H1 (cell line): ENCODE measurements at regions not wholly inside any gene's neighbourhood (a gene's known extent, or its start where the extent isn't known, plus 50 kb on each side); places are given as distances from the start of the nearest gene placed in this dataset.

ENCODE experiments used
- CTCF ChIA-PET: fragments of 300-600 bp; sonication (Branson Sonifier 250); formaldehyde crosslinking; loops from one replicate; lab custom pipeline; 2021; ENCODE audit not compliant: partially characterized antibody; lab: Charles Lee
- POLR2A ChIA-PET: fragments of 300-600 bp; sonication (Branson Sonifier 250); formaldehyde crosslinking; loops from one replicate; lab custom pipeline; 2021; ENCODE audit warnings: inconsistent platforms; ENCODE audit not compliant: partially characterized antibody; lab: Charles Lee
- DNase-seq, 2 experiments: peaks; one replicate each; pipeline versions ENCODE4 v3.0.0 to v3.0.0-alpha.2; 2010 to 2022; ENCODE audit warnings: low spot score in 2 of 2, low read depth in 1 of 2, mixed read lengths in 1 of 2
- FAIRE-seq: peaks from 2 replicates; lab custom pipeline; 2011; peaks lifted over from hg19 to GRCh38; lab: Jason Lieb, UNC
- H2AFZ ChIP-seq: 2 replicates; pipeline ENCODE4 v1.8.1; 2012; ENCODE audit warnings: low read length, inconsistent platforms
- H2AK5ac ChIP-seq: 2 replicates; pipeline ENCODE4 v1.6.1; 2013; ENCODE audit warnings: low read depth, low read length
- H2BK120ac ChIP-seq: replicated peaks from 2 replicates; pipeline ENCODE3; 2013; ENCODE audit warnings: low read depth, low read length, inconsistent platforms
- H2BK12ac ChIP-seq: 2 replicates; pipeline ENCODE4 v1.6.1; 2013; ENCODE audit warnings: low read depth, low read length
- H2BK15ac ChIP-seq: 2 replicates; pipeline ENCODE4 v1.6.1; 2013; ENCODE audit warnings: low read length
- H2BK20ac ChIP-seq: 2 replicates; pipeline ENCODE4 v1.6.1; 2013; ENCODE audit warnings: low read length
- H2BK5ac ChIP-seq: 2 replicates; pipeline ENCODE4 v1.6.1; 2013; ENCODE audit warnings: low read depth, low read length
- H3K14ac ChIP-seq: 2 replicates; pipeline ENCODE4 v1.6.1; 2013; ENCODE audit warnings: inconsistent platforms; ENCODE audit not compliant: insufficient read length
- H3K18ac ChIP-seq: 2 replicates; pipeline ENCODE4 v1.6.1; 2013; ENCODE audit warnings: low read length; ENCODE audit errors: extremely low read depth
- H3K23ac ChIP-seq: 2 replicates; pipeline ENCODE4 v1.6.1; 2013; ENCODE audit warnings: inconsistent platforms; ENCODE audit not compliant: insufficient read length
- H3K23me2 ChIP-seq: 2 replicates; pipeline ENCODE4 v1.6.1; 2013; ENCODE audit warnings: low read depth, low read length
- H3K27ac ChIP-seq: 2 replicates; pipeline ENCODE4 v1.6.1; 2011; ENCODE audit warnings: low read depth, low read length, inconsistent platforms
- H3K27me3 ChIP-seq, 4 experiments: replicated peaks in 1 of 4; 1 replicate in 1 of 4; 2 replicates in 3 of 4; pipeline versions ENCODE4 v1.6.1 to v1.8.1; 2011 to 2013; ENCODE audit warnings: low read length in 3 of 4, mild to moderate bottlenecking in 3 of 4, inconsistent platforms in 2 of 4, mixed read lengths in 2 of 4, moderate library complexity in 1 of 4; ENCODE audit not compliant: control insufficient read depth in 3 of 4, insufficient read depth in 3 of 4; ENCODE audit errors: extremely low read depth in 1 of 4
- H3K36me3 ChIP-seq, 4 experiments: 2 replicates each; pipeline versions ENCODE4 v1.6.1 to v1.8.1; 2011 to 2013; ENCODE audit warnings: mild to moderate bottlenecking in 4 of 4, low read length in 3 of 4, moderate library complexity in 2 of 4, control low read depth in 1 of 4, inconsistent platforms in 1 of 4; ENCODE audit not compliant: insufficient read depth in 4 of 4, control insufficient read depth in 2 of 4
- H3K4ac ChIP-seq: replicated peaks from 2 replicates; pipeline ENCODE3; 2013; ENCODE audit warnings: low read length, low read depth, mixed read lengths, inconsistent platforms; ENCODE audit not compliant: insufficient read length
- H3K4me1 ChIP-seq, 4 experiments: replicated peaks in 1 of 4; 1 replicate in 1 of 4; 2 replicates in 3 of 4; pipeline versions ENCODE4 v1.6.1 to v1.8.1; 2011 to 2013; ENCODE audit warnings: low read length in 3 of 4, inconsistent platforms in 2 of 4, mixed read lengths in 1 of 4; ENCODE audit not compliant: insufficient read depth in 4 of 4, control insufficient read depth in 3 of 4
- H3K4me2 ChIP-seq, 2 experiments: 2 replicates each; pipeline versions ENCODE4 v1.6.1 to v1.8.1; 2011 to 2013; ENCODE audit warnings: low read depth in 2 of 2, low read length in 2 of 2, control low read depth in 1 of 2, inconsistent platforms in 1 of 2, mild to moderate bottlenecking in 1 of 2; ENCODE audit not compliant: insufficient read depth in 1 of 2
- H3K4me3 ChIP-seq, 4 experiments: fragments of 200-600, 300-600 bp in 1 of 4; sonication (generic), shearing (Covaris generic), sonication (Bioruptor Twin) in 1 of 4; 2 replicates each; pipeline versions ENCODE4 v1.5.1 to v1.8.1; 2011 to 2016; ENCODE audit warnings: low read length in 4 of 4, low read depth in 3 of 4, control low read depth in 2 of 4, inconsistent platforms in 2 of 4, mild to moderate bottlenecking in 2 of 4, mixed read lengths in 1 of 4, moderate library complexity in 1 of 4; ENCODE audit not compliant: insufficient read depth in 2 of 4; ENCODE audit errors: extremely low read depth in 1 of 4
- H3K56ac ChIP-seq: replicated peaks from 2 replicates; pipeline ENCODE3; 2013; ENCODE audit warnings: low read depth, mild to moderate bottlenecking, mixed read lengths, low read length, inconsistent platforms; ENCODE audit not compliant: insufficient read length
- H3K79me1 ChIP-seq: 2 replicates; pipeline ENCODE4 v1.6.1; 2013; ENCODE audit warnings: low read depth, low read length, control low read depth
- H3K79me2 ChIP-seq, 2 experiments: 2 replicates each; pipeline versions ENCODE4 v1.6.1 to v1.8.1; 2012 to 2013; ENCODE audit warnings: low read length in 2 of 2, mild to moderate bottlenecking in 2 of 2, inconsistent platforms in 1 of 2; ENCODE audit not compliant: insufficient read depth in 2 of 2, control insufficient read depth in 1 of 2
- H3K9ac ChIP-seq, 4 experiments: replicated peaks in 1 of 4; 1 replicate in 1 of 4; 2 replicates in 3 of 4; pipeline versions ENCODE4 v1.6.1 to v1.8.1; 2011 to 2013; ENCODE audit warnings: low read depth in 3 of 4, low read length in 3 of 4, control low read depth in 2 of 4, mild to moderate bottlenecking in 2 of 4, moderate library complexity in 2 of 4, inconsistent platforms in 1 of 4; ENCODE audit errors: extremely low read depth in 1 of 4
- H3K9me3 ChIP-seq, 2 experiments: 2 replicates each; pipeline versions ENCODE4 v1.6.1 to v1.8.1; 2012 to 2013; ENCODE audit warnings: mild to moderate bottlenecking in 2 of 2, moderate library complexity in 2 of 2, control low read depth in 1 of 2, inconsistent platforms in 1 of 2, low read depth in 1 of 2, low read length in 1 of 2, mixed read lengths in 1 of 2; ENCODE audit not compliant: insufficient read depth in 2 of 2
- H4K20me1 ChIP-seq, 2 experiments: replicated peaks in 1 of 2; 2 replicates each; pipeline versions ENCODE3 to v1.8.1; 2011 to 2013; ENCODE audit warnings: inconsistent platforms in 2 of 2, low read length in 2 of 2, mild to moderate bottlenecking in 1 of 2; ENCODE audit not compliant: insufficient read depth in 2 of 2, control insufficient read depth in 1 of 2
- H4K5ac ChIP-seq: 2 replicates; pipeline ENCODE4 v1.6.1; 2013; ENCODE audit warnings: low read length, low read depth, mixed read lengths, inconsistent platforms; ENCODE audit not compliant: insufficient read length
- H4K8ac ChIP-seq: 2 replicates; pipeline ENCODE4 v1.8.0; 2013; ENCODE audit warnings: mild to moderate bottlenecking, moderate library complexity, low read length, inconsistent platforms; ENCODE audit not compliant: insufficient read depth; ENCODE audit errors: extremely low read depth
- H4K91ac ChIP-seq: replicated peaks from 2 replicates; pipeline ENCODE3; 2013; ENCODE audit warnings: low read length, mixed read lengths, inconsistent platforms; ENCODE audit not compliant: insufficient read length
- WGBS, 2 experiments: shearing (Covaris generic) in 1 of 2; methylation state at CpG; one replicate each; pipeline versions ENCODE4 v1.1.6 to v1.1.7; 2013 to 2015; ENCODE audit warnings: low lambda C conversion rate in 2 of 2, mixed read lengths in 2 of 2, inconsistent platforms in 1 of 2, low coverage in 1 of 2, missing lambda C conversion rate in 1 of 2; ENCODE audit not compliant: insufficient replicate concordance in 2 of 2, insufficient coverage in 1 of 2, insufficient read length in 1 of 2; ENCODE audit errors: extremely low coverage in 1 of 2, missing lambda C conversion rate in 1 of 2; 5-methylcytosine and 5-hydroxymethylcytosine counted together

- H2BK5ac ChIP-seq: no peak overlapping the region
- DNase-seq (no peak), FAIRE-seq (no peak)
- H3K4me2 ChIP-seq: no peak overlapping the region
- POLR2A ChIA-PET: no interaction called here
- no peak overlapping the region for H3K18ac ChIP-seq
- H3K9ac ChIP-seq: no peak overlapping the region
- H2BK15ac ChIP-seq: no peak overlapping the region
- no peak overlapping the region for H2BK120ac ChIP-seq
- no peak overlapping the region for H2AK5ac ChIP-seq
- WGBS, 2 experiments: 85% methylated on average over 6 of the region's 6 CpGs; no CpG with 5 or more reads in 1 of the 2 experiments
- no peak overlapping the region for H3K4ac ChIP-seq
- no peak overlapping the region for H3K27ac ChIP-seq
- H3K23me2 ChIP-seq: peaks cover 2% of the 10 kb centered on the region; the same call in 1 of the 2 replicates
- no peaks in the 10 kb centered on the region for H4K20me1 ChIP-seq
- no peak overlapping the region for H4K91ac ChIP-seq
- no peak overlapping the region for H3K56ac ChIP-seq
- H3K9me3 ChIP-seq: peaks cover 4 to 9% of the 10 kb centered on the region in 2 experiments; a peak in 2 of 4 replicates
- no peaks in the 10 kb centered on the region for H3K36me3 ChIP-seq
- no peaks in the 10 kb centered on the region; a peak in 1 of 7 replicates for H3K27me3 ChIP-seq
- H3K23ac ChIP-seq: no peak overlapping the region
- H3K79me2 ChIP-seq: no peaks in the 10 kb centered on the region
- H4K8ac ChIP-seq: no peak overlapping the region
- H3K14ac ChIP-seq: no peak overlapping the region
- H4K5ac ChIP-seq: no peak overlapping the region
- no peak overlapping the region for H2AFZ ChIP-seq
- H3K79me1 ChIP-seq: no peaks in the 10 kb centered on the region
- no peak overlapping the region for H2BK12ac ChIP-seq
- CTCF ChIA-PET: interaction anchor here (1.1 to 6.3 kb wide), 3 partner anchors 10 to 116 kb away, joined by 3 to 74 read pairs (median 5); no protein-coding TSS in a partner anchor
- no peak overlapping the region for H3K4me3 ChIP-seq
- peaks cover 0 to 3% (median 0%) of the 10 kb centered on the region in 4 experiments; a peak in 1 of 7 replicates for H3K4me1 ChIP-seq
- no peak overlapping the region for H2BK20ac ChIP-seq
Measured at GRCh38 chr17:33531311-33531710, 238.2 kb upstream of the ASIC2 start.
